ENCODE measurements at regions not wholly inside any gene's neighbourhood (a gene's known extent, or its start where the extent isn't known, plus 50 kb on each side); places are given as distances from the start of the nearest gene placed in this dataset.

DNA sequence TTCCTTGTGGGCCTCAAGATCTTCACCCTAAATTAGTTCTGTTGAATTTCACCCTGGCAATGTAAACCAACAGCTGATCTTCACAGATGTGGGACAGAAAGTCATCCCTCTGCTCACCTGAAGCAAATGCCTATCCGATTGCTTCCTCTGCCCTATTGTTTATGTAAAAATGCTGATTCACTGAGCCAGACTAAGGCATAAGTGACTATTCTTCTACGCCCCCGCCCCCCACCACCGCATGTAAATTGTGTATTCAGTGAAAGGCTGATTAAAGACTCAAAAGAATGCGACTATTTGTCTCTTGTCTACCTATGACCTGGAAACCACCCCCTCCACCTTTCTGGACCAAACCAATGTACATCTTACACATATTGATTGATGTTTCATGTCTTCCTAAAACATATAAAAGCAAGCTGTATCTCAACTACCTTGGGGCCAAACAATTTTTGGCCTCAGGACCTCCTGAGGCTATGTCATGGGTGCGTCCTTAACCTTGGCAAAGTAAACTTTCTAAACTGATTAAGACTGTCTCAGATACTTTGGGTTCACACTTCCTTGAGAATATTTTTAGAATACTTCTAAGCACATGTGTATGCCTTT lies 129.7 kb upstream of the BOD1 start:
- H3K4me3 ChIP-seq (ENCODE audit: low read depth, low read length) = no peak overlapping the region
- TF ChIP-seq, protein P1, sequence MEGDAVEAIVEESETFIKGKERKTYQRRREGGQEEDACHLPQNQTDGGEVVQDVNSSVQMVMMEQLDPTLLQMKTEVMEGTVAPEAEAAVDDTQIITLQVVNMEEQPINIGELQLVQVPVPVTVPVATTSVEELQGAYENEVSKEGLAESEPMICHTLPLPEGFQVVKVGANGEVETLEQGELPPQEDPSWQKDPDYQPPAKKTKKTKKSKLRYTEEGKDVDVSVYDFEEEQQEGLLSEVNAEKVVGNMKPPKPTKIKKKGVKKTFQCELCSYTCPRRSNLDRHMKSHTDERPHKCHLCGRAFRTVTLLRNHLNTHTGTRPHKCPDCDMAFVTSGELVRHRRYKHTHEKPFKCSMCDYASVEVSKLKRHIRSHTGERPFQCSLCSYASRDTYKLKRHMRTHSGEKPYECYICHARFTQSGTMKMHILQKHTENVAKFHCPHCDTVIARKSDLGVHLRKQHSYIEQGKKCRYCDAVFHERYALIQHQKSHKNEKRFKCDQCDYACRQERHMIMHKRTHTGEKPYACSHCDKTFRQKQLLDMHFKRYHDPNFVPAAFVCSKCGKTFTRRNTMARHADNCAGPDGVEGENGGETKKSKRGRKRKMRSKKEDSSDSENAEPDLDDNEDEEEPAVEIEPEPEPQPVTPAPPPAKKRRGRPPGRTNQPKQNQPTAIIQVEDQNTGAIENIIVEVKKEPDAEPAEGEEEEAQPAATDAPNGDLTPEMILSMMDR (IDR thresholded peaks at IDR 0.05; ENCODE audit: low read depth, low read length) = no peak
- DNase-seq (ENCODE audit: low read depth, low spot score) = no peak
- in situ Hi-C loops (cut with HindIII; ENCODE audit: low sequenced_read_pairs) = no loop called here

DNA sequence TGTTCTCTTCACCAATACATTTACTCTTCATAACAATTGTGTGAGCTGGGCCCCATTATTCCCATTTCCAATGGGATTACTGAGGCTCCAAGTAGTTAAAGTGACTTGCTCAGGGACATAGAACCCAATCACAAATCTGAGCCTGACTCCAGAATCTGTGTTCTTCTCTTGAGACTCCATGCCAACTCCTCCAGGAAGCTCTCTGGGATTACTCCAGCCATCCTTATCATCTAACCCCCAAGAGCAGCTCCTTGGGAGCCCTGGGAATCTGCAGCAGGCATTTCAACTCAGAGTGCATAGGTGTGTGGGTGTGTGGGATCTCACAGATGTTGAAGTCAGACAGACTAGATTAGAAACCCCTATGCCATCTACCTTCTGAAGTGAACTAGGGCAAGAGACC lies 131.4 kb upstream of the BOD1 start:
- TF ChIP-seq, protein P1 (IDR thresholded peaks at IDR 0.05; ENCODE audit: low read depth, low read length) = no peak
- in situ Hi-C loops (cut with HindIII; ENCODE audit: low sequenced_read_pairs) = no loop called here
- DNase-seq (ENCODE audit: low read depth, low spot score) = no peak
- no peak overlapping the region for H3K4me3 ChIP-seq (ENCODE audit: low read depth, low read length)

DNA sequence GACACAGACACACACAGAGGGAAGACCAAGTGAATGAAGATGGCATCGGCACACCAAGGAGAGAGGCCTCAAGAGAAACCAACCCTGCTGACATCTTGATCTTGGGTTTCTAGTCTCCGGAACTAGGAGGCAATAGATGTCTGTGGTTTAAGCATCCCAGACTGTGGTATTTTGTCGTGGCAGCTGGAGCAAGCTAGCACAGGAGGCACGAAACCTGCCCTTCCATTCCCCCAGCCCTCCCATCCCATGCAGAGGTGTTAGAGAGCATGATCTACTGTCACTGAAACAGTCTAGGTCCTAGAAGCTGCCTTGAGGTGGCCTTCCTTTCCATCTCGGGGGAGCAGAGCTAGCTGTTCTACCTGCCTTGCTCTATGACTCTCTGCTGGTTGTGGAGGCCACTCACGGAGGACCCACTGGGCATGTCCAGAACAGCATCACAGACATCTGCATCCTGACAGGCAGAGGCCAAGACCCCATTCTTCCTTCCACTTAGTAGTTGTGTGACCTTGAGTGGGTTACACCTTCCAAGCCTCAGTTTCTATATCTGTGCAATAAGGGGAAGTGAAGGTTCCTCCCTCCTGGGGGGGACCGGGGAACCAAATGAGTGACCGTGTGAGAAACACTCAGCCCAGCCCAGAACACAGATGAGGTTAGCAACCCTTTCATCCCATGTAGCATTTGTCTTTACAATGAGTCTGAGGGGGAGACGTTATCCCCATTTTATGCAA lies 134.3 kb upstream of the BOD1 start:
- TF ChIP-seq, protein P1 (IDR thresholded peaks at IDR 0.05; ENCODE audit: low read depth, low read length) = no peak
- DNase-seq (ENCODE audit: low read depth, low spot score) = no peak
- no peak overlapping the region for H3K4me3 ChIP-seq (ENCODE audit: low read depth, low read length)
- in situ Hi-C loops (cut with HindIII; ENCODE audit: low sequenced_read_pairs) = no loop called here

DNA sequence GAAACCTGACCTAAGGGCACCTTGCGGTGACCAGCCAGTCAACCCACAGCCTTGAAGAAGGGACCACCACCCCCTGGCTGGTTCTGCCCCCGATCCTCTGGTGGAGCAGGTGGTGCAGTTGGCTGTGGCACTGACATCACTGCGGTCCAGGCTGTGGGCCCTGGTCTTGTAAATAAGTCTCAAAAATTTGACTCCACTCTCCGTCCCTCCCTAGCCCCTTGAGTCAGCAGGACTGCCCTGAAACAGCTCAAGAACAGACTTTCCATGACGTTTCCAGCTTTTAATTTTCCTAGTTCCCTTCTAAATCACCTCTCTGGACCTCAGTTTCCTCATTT lies 134.8 kb upstream of the BOD1 start:
- in situ Hi-C loops (cut with HindIII; ENCODE audit: low sequenced_read_pairs) = no loop called here

DNA sequence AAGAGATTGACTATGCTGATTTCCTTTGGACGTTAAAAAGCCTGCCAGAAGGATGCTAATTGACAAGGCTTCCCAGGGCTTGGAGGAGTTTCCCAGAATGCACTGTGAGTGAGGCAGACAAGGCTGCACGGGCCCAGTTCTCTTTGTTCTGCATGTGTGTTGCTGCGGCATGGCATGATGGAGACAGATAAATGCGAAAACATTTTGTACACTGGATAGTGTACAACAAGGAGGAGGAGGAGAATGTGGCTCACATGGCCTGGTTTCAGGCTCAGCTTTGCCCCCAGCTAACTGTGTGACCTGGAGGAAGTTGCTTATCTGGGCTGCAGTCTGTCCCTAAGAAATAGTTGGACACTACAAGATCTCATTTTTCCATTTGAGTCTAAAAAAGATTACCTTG lies 135.5 kb upstream of the CPEB4 start:
- TF ChIP-seq, protein P1 (IDR thresholded peaks at IDR 0.05; ENCODE audit: low read depth, low read length) = no peak
- in situ Hi-C loops (cut with HindIII; ENCODE audit: low sequenced_read_pairs) = no loop called here

More for the DNA sequence above, 134.8 kb upstream of the BOD1 start:
- no peak overlapping the region for H3K4me3 ChIP-seq (ENCODE audit: low read depth, low read length)
- TF ChIP-seq, protein P1 (IDR thresholded peaks at IDR 0.05; ENCODE audit: low read depth, low read length) = no peak
- DNase-seq (ENCODE audit: low read depth, low spot score) = no peak

DNA sequence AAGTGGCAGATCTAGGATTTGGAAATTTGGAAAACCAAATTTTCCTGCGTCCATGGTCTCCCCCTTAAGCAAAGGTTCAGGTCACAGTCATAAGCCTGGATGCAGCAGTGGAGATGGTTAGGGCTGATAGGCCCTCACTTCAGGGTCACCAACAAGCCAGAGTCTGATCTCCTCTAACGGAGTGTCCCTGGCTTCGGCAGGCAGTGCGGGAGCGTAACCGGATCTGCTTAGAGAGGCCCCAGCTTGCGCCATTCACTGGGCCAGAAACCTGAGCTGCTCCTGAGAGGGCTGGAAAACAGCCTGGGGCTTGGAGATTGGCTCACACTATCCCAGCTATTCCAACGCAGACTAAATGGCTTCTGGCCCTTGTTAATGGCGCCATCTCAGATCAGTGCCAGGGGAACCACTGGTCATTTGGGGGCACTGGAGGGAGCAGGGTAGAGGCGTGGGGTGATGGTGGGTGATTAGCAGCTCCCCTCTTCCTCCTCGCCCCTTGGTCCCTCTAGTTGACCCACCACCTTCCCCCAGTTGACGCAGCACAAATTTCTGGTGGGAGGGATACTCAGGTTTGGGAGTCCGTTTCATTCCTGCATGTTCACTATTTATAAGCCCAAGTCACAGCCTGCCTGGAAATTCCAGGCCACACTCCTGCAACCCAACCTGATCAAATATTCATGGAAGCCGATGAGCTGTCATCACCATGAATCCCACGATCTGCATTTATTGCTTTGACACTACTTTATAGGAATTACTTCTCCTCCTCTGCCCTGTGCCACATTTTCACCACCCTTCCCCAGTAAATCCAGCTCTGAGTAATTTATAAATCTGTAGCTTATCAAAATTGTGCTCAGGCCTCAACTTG lies 134.6 kb upstream of the CPEB4 start:
- in situ Hi-C loops (cut with HindIII; ENCODE audit: low sequenced_read_pairs) = no loop called here
- DNase-seq (ENCODE audit: low read depth, low spot score) = no peak
- H3K4me3 ChIP-seq (ENCODE audit: low read depth, low read length) = no peak overlapping the region
- TF ChIP-seq, protein P1 (IDR thresholded peaks at IDR 0.05; ENCODE audit: low read depth, low read length) = no peak

More for the DNA sequence above, 135.5 kb upstream of the CPEB4 start:
- H3K4me3 ChIP-seq (ENCODE audit: low read depth, low read length) = no peak overlapping the region
- DNase-seq (ENCODE audit: low read depth, low spot score) = no peak

All from astrocyte of the spinal cord (primary cell).